ENCODE measurements at regions not wholly inside any gene's neighbourhood (a gene's known extent, or its start where the extent isn't known, plus 50 kb on each side); places are given as distances from the start of the nearest gene placed in this dataset.

DNA sequence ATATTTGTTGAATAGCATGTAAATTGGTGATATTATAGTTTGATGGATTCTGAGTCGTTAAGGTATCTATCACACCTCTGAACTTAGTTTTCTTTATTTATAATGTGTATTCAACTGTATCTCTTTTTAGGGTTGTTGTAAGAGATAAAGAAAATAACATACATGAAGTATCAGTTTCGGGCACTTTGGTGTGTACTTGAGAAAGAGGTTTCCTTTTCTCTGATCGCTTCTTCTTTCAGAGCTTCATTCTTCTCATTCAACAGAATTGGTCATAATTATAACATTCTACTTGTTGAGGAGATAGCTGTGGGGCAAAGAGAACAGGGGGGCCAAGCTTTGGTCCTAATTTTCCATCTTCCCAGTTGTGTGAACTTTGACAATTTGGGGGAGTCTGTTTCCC lies 508.0 kb downstream of the PLPP3 start:
- TF ChIP-seq CTCF (IDR thresholded peaks at IDR 0.05; ENCODE audit: low read depth, low read length), result no peak
- no peak for TF ChIP-seq EZH2phosphoT487 (IDR thresholded peaks at IDR 0.05; ENCODE audit: low read depth)

Measured in OCI-LY3 (cell line).